ENCODE measurements at regions not wholly inside any gene's neighbourhood (a gene's known extent, or its start where the extent isn't known, plus 50 kb on each side); places are given as distances from the start of the nearest gene placed in this dataset.
A peak's percentile ranks its signal among the peaks of the same experiment; 100 is the strongest.

DNA sequence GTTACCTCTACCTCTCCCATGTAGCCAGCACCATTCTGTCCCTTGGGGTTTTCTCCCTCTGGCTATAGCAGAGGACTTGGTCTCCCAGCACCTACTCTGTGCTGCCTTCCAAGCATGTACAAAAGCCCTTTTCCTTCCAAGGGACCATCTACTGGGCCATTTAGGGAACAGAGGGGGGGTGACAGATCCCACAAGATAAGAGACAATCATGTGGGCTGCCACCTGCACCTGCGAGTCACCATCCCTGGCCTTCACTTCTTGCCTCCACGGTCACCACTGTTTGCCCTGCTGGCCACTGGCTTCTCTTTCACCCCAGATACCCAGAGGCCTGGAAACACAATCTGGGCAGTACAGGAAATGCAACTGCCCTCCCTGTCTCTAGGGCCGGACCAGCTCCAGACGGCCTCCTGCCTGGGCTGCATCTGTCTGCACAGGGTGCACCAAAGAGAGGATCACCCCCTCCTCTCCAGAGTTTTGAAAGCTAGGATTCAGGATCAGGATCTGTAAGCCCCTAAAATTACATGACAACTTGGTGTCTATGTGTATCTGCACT lies 160.8 kb upstream of the NECTIN1 start:
- DNase-seq = no peak

DNA sequence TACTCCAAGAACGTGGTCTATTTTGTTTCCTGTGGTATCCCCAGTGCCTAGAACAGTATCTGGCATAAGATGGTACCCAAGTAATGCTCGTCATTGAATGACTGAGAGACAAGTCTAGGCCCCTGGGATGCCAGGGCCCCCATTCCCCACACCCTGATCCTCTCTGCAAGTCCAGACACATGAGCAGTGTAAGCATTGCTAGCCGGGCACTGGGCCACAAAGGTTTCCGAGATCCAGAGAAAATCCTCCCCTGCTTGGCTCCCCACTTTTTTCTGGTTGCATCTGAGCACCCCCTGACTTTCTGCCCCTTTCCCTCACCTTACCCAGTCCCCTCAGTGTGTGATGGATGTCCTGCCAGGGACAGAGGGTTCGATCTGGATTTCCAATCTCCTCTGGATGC lies 160.1 kb upstream of the NECTIN1 start:
- no peak for DNase-seq

DNA sequence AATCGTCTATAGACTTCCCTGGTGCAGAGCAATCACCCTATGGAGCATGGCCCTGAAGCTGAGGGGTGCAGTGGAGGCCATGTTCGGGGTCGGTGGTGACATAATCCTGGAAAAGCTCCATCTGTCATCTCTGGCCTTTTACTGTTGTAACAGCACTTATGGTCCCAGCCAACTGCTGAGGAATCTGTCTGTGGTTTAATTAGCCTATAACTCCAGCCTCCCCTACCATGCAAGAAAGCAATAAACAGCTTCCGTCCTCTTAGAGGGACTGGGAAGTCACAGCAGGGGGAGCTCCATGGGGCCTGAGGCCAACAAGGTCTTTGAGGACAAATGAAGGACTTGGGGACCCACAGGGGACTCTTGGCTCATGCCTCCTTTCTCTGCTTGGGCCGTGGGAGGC lies 159.1 kb upstream of the NECTIN1 start:
- no peak for DNase-seq

DNA sequence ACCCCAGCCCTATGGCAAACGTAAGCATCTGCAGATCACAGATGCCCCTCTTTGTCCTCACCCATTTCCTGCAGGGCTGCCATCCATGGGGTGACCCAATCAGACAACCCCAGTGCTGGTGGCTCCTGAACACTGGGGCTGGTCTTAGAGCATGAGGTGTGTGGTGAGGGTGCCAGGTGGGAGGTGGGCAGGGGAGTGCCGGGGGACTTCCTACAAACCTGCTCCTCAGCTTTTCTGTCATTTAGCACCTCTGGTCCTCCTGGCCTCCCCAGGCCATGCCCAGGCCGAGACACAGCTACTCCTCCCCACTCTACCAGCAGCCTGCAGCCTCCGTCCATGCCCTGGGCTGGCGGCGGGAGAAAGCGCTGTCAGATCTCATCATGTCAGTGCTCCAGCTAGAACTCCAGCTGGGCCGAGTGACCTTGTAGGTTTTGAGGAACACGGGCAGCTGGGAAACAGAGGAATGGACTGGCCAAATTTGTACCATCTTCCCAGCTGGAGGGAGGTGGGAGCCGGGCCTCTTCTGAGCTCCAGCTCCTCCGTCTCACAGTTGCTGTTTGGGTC lies 157.7 kb upstream of the NECTIN1 start:
- no peak for DNase-seq

DNA sequence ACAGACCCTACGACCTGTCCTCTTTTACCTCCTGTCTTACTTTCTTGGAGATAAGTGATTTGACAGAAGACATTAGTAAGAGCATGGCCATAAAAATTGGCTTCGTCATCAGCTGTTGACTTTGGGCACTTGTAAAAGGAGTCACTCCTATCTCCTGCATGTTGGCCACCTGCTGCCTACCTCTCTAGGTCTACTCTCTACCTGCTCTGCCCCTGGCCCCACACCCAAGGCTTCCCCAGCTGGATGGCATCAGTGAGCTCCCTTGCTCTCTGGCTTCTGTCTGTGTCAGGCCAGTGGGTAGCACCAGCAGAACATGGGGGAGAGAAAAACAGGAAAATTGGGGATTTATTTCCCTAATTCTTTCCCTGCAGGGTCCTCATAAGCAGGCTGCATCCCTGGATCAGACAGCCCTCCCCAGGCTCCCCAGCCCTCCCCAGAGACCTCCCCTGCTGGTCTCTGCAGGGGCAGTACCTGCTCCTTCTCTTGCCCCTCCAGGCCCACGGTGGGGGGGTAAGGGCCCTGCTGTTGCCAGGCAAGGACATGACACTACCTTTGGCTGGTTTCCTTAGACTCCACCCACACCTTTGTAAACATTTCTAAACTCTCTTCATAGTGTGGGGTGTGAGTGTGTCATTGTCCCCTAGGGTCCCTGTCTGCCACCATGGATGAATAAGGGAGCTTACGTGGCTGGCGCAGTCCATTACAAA lies 157.0 kb upstream of the NECTIN1 start:
- no peak for DNase-seq

DNA sequence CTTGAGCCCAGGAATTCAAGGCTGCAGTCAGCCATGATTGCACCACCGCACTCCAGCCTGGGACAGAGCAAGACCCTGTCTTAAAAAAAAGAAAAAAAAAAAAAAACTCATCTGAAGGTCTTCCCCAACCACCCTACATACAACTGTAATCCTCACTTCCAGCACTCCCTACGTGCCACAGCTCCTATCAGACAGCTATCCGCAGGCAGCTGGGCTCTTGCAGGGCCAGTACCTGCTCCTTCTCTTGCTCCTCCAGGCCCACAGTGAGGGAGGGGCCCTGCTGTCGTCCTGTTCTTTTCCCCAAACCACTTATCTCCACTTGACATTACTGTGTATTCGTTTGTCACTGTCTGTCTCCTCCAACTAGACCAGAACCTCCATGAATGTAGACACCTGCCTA lies 156.1 kb upstream of the NECTIN1 start:
- DNase-seq = no peak

DNA sequence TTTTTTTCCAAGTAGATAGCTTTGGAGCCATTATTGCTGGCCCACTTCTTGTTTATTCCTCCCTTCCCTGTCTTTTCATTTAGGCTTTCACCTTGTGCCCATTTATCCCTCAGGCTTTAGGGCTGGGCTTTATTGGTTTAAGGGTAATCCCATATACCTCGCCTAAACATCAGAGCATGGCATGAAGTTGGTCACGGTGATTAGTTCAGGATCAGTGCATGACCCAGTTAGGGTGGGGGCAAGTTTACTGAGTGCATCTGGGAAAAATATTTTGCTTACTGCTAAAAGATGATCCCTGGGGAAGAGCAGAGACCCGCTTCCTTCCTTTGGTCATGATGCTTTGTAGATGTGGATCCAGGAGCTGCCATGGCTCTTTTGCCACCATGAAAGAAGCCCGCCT lies 153.3 kb upstream of the NECTIN1 start:
- no peak for DNase-seq

DNA sequence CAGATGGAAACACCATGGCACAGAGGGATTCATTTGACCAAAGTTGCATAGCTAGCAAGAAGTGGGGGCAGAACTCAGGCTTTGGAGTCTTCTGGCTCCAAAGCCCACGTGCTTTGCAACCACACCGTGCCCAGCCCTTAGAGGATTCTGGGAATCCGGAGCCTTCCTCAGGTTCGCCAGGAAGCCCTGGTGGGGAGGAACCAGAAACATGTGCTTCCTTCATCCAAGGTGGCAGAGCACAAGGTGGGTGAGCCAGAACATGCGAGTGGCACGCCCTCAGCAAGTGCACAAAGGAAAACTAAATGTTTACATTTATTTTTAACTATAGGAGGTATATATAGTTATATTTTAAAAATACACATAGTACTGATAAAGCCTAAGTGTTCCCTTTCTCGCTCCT lies 151.9 kb upstream of the NECTIN1 start:
- no peak for DNase-seq

DNA sequence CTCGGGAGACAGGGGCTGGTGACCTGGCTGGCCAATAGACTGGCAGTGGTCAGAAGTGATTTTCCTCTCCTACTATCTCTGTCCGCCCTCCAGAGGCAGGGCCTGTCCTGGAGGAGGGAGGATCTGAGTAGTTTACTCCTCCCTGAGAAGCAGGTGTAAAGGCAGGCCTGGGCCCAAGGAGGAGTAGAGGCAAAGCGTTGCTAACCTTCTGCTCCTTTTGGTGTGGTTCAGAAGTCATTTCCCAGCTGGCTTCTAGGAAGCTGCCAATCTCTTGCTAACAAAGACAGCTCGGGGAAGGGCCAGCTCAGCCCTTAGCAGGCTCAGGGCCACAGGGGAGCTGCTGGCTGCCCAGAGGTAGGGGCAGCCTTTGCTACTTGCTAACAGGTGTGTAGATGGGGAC lies 151.1 kb upstream of the NECTIN1 start:
- DNase-seq = no peak

DNA sequence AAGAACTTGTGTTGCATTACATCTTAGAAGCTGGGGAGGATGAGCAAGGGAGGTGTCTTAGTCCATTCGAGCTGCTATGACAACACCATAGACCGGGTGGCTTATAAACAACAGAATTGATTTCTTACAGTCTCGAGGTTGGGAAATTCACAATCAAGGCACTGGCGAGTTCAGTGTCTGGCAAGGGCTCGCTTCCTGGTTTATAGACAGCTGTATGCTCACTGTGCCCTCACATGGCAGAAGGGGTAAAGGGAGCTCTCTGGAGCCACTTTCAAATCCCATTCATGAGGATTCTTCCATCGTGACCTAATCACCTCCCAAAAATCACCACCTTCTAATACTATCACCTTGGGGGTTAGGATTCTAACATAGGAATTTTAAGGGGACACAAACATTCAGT lies 150.0 kb upstream of the NECTIN1 start:
- peak in 9 of 56 donors; percentile 7 to 44 (median 25) for DNase-seq

DNA sequence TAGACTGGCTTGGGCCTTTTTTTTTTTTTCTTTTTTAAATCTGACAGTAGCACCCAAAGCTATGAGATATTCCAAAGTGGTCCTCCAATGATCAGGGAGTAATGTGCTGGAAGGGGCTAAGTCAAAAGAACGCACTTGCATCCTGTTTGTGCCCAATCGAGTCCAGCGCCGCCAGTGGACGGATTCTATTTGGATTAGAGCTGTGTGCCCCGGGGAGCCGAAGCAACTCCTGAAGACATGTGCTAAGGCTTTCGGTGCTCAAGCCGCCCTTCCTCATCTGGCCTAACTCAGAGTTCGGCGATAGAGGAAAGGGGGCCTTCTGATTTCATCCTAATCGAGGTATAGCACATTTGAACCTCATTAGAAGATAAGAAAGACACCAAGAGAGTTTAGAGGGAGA lies 147.8 kb upstream of the NECTIN1 start:
- DNase-seq = no peak

DNA sequence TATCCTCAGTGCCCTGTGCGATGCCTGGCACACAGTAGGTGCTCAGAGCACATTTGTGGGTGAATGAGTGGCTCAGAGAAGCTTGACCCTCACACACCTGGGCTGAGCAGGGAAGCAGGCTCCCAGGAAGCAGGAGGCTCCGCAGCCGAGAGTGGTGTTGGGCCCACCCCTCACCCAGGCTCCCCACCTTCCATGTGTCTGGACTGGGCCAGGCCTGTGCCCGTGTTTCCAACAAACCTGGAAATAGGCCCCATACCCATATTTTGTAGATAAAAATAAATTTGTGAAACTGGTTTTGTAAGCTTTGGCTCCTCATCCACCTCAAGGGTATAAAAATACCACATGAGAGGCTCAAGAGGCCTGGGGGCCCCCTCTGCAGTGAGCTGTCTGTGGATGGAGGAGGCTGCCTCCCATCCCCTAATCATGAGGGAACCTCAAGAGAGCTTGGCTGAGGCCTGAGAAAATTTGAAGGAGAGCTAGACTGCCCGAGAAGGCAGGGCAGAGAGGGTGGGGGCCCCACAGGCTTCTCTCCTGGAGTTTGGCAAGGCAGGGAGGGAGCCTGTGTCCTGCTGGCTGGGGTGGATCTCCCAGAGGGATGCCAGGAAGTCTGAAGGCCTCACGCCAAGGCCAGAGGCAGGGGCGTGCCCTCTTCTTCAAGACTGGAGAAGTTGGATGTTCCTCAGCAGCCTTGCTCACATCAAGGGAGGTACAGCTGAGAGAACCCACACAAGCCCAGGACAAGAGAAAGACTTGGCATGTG lies 147.0 kb upstream of the NECTIN1 start:
- no peak for DNase-seq

DNA sequence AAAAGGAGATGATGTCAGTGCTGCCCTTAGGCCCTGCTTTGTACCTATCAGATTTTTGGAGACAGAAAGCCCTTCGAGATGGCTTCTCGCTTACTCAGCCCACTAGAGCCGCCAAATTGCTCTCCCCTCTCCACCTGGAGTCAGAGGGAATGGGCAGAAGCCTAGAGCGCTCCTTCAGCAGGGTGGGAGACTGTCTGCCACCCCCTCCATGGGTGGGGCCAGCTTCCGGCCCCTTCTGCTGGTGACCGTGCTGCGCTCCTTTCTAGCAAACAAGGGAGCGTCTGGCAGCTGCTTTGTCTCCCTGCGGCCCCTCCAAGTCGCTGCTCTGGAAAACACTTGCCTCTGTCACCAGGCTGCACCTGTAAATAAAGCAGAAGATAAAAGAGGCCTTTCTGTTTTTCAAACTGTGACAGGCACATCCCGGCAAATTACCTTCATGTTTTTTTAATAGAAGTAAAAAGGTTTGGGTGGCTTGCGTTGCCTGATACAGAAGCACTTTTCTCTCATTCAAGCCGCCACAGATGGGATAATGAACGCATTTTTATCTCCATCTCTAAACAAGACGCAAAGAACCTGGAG lies 145.7 kb upstream of the NECTIN1 start:
- no peak for DNase-seq

DNA sequence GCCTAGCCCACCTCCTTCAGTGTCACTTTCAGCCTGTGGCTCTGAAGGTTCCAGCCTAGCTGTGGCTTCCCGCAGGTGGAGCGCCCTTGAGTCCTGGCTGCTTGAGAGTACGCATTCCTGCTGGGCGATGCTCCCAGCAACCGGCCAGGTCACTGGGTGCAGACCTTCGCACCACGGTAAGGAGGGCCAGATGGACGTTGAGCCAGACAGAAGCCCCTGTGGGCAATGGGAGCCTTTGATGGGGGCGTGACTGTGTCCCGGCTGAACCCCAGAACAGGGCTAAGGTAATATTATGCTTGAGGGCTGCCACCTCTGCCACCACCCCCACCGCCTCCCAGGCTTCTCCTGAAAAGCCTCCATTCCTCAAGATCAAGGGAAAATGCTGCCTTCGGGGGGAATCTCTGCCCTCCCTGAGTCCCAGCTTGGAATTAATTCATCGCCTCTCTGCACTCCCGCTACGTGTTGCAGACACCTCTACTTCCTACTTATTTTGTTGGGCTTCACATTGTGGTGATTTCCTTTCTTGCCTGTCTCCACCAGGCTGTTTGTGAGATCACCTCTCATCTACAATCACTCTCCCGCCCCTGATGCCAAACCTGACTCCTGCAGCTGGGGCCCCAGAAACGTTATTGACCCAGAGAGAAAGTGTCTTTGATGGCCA lies 144.9 kb upstream of the NECTIN1 start:
- no peak for DNase-seq

DNA sequence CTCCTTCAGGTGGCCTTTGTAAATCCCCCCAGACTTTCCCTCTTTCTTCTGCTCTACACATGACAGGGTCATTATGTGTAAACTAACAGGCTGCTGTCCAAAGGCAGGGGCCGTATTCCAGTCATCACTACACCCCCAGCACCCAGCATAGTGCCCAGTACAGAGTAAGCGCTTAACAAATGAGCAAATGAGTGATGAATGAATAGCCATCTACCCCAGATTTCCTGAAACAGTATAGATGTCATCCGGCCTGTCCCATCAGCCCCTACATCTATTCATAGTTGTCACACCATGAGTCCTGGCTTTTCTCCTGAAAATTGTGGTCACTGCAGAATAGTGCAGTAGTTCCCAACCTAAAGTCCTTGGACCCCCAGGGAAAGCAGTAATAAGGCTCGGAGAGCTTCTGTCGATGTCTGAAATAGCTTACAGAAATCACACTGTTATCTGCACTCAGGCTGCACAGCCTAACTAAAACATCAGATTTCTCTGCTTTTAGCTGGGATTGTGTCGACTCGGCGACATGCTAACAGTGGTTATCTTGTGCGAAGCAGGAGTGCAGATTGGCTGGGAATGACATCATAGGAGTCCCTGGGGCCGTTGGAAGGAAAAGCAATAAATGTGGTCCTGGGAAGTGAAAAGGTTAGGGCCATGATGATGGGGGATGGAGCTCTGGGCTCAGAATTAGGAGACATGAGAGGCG lies 143.8 kb upstream of the NECTIN1 start:
- DNase-seq = no peak

DNA sequence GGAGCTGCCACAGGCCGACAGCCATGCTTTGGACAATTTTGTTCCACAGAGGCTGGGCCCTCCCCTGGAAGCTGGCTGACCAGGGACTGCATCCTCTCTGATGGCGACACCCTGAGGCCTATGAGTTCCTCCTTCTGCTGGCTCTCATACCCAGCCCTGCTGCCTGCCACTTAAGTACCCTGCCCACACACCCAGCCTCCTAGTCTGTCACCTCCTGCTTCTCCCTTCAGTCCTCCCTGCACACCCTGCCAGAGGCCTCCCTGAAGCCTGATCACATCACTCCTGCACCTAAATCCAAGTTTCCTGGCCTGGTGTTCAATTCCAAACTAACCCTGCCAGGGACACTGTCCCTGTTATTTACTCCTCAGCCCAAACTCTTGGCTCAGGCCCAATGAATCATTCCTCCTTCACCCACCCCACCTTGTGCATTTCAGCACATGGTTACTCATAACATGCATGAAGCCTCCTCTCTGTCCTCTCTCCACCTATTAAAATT lies 136.7 kb upstream of the NECTIN1 start:
- DNase-seq = no peak

DNA sequence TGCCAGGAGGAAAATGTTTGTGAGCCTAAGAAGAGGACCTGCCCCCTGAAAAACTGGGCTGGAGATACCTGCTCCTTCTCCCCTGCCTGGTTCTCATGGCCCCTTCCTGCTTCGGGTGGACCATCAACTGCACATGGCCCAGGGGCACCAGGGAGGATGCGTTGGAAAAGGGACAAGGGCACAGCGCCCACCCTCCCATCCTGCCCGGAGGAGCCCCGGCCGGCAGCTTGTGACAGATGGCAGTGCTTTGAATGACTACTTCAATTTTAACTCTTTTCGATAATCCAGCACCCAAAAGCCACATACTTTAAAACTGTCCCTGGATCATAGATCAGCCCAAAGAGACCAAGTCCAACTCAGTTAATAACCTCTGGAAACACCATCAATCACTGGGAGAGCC lies 135.8 kb upstream of the NECTIN1 start:
- DNase-seq = no peak

DNA sequence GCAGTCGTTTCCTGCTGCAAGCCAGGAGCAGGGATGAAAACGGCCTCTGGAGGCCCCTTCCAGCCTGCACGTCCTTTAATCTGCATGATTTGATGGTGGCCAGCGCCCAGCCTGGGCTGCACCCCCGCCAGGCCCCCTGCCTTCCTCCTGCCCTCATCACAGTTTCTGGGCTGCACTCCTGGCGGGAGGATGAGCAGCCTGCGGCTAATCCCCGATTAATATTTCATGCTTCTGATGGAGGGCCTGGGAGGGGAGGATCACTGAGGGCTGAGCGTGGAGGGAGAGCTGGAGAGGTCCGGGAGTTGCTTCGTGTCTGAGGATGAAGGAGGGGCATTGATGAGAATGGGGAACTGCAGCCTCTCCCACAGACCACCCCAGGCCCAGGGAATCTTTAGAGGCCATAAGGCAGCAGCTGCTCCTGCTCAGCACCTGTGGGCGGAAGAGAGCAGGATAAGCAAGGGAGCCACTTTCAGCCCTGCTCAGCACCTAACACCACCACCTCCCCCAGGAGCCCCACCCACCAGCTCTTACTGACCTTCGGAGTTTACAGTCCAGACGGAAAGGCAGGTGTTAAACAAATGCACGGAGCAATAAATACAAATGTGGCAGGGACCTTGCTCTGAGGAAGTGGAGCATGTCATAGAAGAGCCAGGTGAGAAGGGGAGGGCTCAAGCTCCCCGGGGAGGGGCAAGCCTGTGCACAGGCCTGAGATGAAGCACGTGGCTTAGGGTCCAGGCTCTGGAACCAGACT lies 135.0 kb upstream of the NECTIN1 start:
- DNase-seq = no peak

DNA sequence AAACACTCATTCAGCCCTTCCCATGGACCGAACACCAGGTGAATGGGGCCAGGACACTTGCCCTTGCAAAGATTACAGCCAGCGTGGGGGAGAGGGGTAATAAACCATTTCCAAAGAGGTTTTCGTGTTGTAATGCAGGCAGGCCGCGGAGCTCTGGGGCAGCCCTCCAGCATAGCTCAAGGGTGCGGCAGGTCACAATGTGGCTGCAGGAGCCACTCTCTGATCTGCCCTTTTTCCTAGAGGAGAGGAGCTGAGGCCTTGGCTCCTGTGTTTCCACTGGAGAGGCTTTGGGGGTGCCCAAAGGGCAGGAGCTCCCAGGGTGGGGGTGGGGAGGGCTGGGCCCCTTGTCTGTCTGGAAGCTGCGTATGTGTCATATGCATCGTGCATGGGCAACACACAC lies 134.2 kb upstream of the NECTIN1 start:
- no peak for DNase-seq

DNA sequence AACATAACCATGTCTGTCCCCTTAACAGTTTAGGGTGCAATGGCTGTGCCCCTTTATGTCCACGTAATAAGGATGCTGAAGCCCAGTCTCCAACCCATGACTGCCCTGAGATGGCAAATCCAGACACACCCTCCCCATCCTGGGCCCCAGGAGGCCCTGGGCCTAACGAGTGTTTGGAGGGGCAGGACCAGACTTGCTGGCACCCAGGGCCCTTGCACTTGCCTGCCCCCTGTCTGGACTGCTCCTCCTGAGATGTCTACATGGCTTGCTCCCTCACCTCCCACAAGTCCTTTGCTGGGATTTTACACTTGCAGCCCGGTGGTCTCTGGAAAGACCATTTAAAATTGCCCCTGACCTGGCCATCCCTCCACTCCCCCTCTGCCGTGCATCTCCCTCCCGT lies 132.2 kb upstream of the NECTIN1 start:
- no peak for DNase-seq

All from amygdala (tissue), 56 donors.